HG03558 (cell line): ENCODE measurements at regions not wholly inside any gene's neighbourhood (a gene's known extent, or its start where the extent isn't known, plus 50 kb on each side); places are given as distances from the start of the nearest gene placed in this dataset.

Experiments used
- ATAC-seq: cut with Tn5 transposase; IDR thresholded peaks from one replicate; pipeline ENCODE4 v1.9.1; 2021; ENCODE audit warnings: moderate number of reproducible peaks; ENCODE audit not compliant: unreplicated experiment; ENCODE audit errors: extremely low read depth

DNA sequence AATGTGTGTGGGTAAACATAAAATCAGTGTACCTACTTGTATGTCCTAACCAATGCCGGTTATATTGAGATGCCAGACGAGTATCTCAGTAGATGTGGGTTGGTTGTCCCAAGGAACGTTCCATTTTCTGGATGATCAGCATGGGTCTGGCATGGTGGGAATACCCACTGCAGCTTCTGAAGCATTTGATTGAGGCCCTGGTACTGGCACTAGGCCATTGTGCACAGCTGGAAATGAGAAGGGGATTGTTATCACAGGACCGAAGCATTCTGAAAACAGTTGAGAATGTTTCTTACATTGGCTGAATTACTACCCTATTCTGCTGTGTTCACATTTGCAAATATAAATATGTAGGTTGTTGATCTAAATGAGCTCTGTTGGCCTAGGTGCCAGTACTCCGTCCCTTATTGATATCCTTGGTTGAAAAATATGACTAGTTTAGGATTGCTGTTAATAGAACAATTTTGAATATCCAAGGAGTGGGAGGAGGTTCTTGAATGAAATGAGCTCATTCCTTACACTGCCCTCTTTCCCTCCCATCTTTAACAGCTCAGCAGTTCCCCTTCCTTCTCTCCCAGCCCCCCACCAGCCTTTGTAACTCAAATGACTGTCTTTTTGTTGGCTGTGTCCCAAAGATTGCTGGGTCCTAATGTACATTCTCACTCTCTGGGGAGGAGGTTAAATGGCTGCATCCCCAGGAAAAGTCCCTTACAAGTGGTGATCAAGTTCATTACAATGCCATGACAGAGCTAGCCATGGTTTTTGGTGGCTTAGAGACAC, 293.3 kb upstream of the TPM1 start:
- no peak for ATAC-seq

DNA sequence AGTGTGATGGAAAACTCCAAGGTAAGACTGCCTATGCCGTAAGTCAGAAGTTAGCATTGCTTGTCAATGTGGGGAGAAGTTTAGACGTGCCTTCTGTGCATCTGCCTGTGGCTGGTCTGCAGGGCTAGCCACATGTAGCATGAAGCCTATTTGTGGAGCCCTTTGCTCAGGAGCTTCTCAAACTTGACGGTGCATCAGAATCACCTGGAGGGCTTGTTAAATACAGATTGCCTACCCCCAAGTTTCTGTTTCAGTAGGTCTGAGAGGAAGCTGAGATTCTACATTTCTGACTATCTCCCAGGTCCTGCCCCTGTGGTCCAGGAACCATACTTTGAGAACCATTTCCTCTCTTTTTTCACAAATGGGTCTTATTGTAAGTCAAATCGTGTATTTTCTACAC, 292.1 kb upstream of the TPM1 start:
- no peak for ATAC-seq

DNA sequence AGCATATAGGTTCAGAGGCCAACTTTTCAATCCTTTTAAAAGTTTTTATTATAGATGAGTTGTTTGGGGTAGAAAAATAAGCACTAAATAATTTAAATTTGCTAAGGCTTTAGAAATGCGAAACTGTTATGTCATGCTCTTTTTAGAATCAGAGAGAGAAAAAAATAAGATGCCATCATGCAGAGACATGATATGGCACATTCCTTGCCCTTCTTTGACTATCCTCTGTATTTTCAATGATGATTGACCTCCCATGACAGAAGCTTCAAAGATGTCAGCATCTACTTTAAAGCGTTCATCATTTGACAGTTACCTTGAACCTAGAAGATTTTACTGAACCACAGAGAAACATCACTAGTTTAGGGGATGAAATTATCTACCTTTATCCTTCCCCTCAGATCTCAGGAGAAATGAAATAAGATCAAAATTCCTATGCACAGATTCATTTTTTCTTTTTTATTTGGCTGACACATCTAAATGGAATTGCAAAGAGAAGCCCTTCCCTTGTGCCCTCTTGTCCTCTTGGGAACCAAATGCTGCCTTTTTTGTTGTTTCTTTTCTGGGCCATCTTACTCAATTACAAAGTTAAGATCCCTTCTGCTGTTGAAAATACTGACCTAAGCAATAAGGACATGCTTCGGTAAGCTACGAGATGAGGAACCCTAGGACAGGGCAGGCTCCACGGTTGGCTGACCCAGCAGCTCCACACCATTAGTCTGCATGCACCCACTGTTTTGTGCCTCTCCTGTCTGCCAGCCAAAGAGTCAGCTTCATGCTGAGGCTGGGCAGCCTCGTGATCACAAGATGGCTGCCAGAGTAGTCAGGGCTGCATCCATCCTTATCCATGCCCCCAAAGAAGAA, 289.7 kb upstream of the TPM1 start:
- ATAC-seq, result no peak

DNA sequence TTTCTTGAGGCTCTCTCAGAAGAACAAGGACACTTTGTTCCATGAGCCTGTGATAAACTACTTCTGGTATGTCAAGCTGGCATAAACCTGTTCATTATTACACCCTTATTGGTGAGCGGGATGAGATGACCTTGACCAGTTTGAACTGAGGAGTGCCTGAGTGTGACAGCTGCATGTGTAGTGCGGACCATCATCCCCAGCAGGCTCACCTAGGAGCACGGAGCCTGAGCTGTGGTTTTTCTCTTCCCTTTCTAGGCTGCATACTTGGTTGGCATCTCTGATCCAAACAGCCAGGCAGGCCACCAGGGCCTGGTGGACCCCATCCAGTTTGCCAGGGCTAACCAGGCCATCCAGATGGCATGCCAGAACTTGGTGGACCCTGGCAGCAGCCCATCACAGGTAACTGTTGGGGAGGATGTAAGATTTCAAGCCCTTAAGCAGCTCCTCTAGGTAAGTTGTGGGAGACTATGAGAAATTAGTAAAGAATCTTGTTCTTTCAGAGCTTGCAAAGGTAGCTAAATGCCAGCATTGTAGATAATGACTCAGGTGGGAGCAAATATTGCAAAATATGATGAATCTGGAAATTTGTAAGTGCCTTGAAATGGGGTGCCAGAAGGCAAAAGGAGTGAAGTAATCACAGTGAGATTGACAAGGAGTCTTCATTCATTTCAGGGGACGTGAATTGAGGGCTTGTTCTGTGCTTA, 288.9 kb upstream of the TPM1 start:
- ATAC-seq, result no peak

DNA sequence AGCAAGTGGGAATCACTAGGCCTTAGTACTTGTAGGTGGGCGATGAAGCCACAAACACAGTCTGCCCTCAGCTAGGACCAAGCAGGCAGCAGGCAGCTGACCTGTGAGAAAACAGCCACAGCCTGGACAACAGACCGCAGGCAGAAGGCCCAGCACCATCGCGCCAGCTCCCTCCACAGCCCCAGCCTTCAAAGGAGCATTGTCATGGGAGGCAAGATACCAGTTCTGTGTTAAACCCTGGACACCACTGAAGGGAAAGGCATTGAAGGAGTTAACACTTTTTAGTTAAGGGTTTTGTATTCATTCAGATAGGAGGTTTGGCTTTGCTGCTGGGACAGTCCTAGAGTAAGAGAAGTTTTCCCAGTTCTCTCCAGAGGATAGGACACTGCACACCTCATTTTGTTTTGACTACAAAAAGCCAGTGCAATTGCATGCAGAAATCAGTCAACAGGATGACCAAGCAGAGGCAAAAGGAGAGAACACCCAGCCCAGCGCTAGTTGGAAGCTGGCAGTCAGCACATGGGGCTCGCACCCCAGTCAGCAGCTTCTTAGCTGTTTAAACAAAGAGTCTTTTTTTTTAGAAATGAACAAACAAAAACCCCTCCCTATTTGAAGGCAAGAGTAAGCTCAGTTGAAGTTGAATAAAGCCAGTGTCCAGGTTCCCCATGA, 286.1 kb upstream of the TPM1 start:
- ATAC-seq, result no peak

DNA sequence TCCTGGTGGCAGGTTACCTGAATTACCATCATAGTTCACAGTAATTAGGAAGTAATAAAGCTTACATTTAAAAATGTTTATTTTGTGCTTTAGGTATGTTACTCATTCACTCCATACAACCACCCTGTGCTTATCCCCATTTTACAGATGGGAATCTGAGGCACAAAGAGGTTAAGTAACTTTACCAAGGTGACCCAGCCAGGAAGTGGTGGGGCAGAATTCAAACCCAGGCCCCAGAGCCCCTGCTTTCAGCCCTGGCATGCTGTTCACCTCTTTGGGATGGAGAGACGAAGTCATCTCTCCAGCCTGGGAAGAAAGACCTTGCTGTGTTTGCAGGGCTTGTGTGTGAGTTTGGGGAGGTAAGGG, 285.6 kb upstream of the TPM1 start:
- ATAC-seq, result no peak

DNA sequence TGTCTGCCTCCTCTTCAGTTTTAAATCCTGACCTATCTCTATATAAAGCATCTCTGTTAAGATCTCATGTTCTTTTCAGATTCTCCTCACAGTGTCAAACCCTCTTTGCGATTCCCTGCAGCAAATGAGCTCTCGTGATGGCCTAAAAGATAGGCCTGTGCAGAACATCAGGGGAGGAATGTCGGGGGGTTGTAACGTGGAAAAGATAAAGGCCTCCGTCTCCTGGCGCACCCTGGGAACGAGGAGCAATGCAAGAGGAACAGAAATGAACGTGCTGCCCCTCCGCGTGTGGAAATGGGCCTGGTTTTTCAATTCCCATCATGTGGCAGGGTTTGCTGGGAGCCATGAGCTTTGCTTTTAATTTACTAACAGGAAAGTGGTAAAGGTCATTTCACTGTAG, 285.0 kb upstream of the TPM1 start:
- no peak for ATAC-seq

DNA sequence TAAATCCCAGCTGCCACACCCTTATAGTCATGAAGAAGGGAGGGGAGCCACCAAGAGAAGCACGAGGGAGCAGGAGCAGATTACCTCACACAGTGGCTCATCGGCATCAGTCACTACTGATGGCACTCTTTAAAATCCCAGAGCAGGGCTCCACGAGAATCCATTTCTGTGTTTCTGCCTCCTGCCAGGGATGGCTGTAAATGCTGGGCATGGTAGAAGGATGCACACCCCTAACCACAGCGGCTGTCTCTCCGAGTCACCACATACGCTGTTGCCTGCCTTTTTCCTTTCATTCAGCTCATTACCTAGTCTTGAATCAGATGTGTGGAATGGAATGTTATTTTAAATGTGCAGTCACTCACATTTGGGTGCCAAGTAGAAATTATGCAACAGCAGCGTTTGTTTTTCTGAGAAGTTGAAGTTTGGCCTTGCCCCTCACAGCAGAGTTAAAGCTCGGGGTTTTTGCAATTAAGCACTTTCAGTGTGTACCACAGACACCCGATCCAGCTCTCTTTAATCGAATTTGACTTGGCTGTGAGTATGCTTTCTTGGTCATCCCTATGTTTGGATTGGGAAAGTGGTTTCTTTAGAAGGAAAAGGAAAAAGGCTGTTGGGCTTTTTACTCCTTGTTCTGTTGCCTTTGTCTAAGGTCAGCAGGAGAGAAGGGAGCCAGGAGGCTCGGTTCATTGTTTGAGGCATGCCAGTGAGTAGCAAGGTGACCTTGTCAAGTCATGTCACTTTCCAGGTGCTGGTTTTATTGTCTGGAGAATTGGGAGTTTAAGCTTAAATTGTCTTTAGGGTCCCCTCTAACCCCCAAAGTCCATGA, 284.2 kb upstream of the TPM1 start:
- no peak for ATAC-seq

DNA sequence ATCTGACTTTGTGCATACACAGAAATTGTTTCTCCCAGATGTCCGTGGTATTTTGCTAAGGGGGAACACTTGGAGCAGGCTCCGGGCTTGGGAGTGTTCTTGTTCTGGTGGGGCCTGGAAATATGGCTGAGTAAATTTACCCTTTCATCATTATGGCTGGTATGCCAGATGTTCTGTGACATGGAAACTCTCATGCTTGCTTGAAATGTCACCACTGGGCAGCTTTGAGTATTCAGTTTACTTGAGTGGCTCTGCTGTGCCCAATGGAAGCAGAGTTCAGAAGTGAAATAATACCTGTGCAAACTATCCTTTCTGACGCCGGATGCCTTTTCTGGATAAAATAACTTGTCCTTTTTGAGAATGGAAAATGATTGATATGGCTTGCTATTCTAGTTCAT, 283.6 kb upstream of the TPM1 start:
- no peak for ATAC-seq

DNA sequence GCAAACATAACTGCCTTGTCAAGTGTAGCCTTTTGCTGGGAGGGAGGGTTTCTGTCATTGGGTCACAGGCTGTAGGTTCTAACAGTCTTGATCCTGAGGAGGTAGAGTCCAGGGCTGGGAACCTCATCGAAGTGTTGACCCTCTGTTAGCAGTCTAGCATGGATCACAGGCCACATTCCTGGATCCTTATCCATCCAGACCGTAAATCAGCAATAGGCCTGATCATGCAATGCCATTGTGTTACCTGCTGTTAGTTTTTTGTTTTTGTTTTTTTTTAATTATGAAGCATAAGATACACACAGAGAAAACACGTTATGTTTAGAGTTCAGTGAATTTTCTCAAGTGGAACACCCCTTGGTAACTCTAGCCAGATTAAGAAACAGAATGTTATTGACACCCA, 282.0 kb upstream of the TPM1 start:
- ATAC-seq, result no peak

DNA sequence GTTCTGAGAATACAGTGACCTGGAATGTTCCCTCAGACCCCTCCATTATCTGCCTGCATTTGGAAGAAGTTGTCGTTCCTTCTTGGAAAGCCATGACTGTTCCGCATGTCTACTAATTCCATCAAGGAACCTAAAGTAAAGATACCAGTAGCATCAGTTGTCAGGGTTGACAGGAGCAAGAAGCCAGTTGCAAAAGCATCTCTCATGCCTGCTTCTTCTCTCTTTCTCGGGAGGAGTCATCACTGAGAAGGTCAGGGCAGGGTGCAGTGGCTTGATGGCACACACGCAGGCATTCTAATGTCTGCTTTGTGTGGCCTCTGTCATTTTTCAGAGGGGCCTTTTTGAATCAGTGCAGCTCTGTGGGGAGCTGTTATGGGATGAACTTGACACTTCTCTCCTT, 276.6 kb upstream of the TPM1 start:
- no peak for ATAC-seq

DNA sequence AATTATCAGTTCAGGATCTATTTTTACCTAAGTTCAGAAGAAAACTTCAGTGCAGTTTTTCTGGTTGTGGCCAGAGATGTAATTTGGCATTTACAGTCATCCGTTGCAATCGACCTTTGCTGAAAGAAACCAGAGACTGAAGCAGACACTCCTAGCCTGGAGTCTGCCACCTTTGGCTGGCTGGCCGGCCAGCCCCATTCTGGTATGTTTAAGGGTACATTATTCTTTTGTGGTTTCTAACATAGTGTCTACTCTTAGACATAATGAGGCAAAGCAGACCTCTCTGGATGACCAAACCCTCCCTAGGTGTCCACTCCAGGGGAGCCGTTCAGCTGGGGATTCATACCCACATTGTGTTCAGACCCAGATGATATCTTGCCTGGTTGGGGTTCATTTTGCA, 275.9 kb upstream of the TPM1 start:
- ATAC-seq, result no peak

DNA sequence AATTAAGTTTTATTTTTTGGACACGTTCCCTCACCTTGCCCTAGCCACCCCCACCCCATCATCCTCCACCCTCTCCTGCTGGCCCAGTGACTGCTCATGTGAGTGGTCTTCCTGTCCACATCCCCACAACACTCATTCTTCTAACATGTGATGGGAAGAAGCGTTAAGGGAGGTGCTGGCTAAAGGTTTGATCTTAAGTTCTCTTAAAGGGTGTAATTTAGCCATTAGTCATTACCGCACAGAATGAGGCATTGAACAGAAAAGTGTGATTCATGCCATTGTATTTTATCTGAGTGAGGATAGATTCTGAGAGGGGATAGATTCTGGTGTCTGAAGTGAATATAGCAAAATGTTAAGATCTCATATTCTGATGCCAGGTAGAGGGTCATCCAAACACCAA, 272.9 kb upstream of the TPM1 start:
- no peak for ATAC-seq

DNA sequence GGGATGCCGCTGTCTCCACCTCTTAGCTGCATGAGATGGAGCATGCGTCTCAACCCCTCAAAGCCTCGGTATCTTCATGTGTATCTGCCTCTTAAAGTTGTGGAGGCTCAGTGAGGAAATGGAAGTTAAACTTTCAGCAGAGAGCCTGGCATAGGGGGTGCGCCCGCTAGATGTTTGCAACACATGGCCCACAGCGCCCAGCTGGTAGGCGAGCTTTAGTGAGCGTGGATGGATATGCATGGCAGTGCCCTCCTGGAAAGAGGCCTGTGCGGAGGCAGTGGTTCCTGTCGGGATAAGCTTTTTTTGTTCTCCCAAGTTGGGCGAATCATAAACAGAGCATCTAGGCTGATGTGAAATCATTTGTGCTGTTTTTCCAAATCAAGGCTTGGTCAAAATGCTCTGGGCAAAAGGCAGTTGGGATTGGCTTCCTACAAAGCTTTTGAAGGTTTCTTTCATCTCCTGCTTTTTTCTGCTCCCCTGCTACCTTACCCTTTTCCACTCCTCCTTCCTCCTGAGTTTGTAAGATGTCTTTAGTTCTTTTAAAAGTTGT, 272.4 kb upstream of the TPM1 start:
- no peak for ATAC-seq

DNA sequence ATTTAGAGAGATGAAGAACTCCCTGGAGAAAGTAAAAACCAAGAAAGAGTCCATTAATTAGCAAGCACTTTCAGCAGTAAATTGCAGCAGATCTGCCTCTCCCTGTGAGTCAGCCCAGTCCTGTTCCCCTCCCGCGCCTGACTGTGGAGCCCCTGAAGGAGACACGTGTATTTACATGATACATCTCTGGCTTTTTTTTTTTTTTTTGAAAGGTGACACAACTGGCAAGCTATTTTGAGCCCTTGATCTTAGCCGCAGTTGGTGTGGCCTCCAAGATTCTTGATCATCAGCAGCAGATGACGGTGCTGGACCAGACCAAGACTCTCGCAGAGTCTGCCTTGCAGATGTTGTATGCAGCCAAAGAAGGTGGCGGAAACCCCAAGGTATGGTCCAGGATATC, 271.8 kb upstream of the TPM1 start:
- no peak for ATAC-seq

DNA sequence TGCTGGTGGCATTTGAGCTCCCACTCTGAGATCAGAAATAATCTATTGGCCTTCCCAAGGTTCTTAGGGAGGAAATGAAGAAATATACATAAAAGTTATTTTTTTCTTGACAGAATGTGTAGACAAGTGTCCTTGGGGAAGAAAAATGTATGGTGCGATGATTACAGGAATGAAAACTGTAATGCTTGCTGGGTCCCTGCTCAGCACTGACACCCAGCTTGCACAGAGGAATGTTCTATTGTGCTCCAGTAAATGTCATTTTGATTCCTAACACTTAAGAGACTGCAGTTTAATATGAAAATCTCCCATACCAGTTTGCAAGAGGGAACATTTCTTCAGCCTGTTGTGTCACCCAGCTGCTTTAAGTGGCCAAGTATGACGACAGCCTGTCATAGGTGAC, 271.3 kb upstream of the TPM1 start:
- ATAC-seq, result no peak

DNA sequence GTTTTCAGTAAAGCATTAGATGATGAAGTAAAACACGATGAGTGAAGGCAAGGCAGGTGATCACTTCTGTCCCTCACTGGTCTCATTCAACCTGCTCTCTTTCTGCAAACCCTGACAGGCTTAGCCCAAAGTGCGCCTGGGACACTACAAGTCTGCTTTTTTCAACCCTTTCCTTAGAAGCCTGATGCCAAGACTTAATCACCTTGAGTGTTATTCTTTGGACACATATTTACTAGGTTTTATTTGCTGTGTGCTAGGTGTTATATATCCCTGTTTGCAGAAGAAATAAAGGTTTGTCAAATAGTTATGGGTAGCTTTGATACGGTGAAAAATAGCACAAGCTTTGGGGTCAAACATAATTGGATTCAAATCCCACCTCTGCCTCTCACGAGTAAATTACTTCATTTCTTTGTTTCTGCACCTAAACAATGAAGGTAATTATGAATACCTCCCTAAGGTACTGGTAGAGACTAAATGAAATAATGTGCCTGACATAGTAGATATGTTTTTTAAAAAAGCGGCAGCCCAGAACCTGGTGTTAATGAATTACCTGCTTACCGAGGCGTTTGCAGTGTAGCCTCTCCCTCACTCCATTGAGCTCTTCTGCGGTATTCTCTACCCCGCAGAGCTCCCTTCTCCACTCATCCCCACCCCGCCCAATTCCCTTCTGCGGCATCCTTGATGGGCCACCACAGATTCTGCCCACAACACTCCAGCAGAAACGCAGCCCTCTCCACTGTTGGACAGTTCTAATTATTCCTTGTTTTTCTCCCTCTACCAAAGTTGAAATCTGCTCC, 269.0 kb upstream of the TPM1 start:
- ATAC-seq, result no peak

DNA sequence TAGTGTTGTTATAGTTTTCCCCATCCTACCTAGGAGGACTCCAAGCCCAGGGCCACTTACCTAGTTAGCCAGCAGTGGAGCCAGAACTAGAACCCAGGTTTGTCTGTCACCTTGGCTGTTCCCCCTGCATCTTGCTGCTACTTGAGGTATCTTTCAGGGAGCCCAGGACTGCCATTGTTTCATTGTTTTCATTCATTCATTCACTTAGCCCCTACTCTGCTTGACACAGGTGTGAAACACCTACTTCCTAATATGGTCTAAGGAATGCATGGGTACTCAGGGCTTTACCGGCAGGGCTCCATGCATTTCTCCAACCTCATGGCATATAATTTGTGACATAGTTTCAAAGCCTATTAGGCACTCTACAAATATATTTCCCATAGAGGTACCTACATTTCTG, 266.6 kb upstream of the TPM1 start:
- no peak for ATAC-seq

DNA sequence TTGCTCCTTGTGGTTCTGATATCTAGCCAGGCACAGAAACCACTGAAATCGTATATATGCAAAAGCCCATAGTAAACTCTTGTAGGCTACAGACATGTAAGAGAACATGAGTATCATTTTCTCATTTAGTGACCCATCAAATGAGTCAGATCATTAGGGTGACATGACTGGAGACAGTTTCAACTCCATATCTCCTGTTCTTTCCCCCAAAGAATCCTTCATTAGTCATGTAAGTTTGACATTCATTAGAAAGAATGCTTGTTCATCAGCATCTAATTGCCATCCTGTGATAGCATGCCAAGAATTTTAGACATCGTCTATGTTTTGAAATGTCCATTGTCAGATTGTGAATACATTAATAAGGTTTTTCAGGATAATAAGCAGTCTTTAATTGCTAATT, 264.9 kb upstream of the TPM1 start:
- no peak for ATAC-seq
